ENCODE measurements at regions not wholly inside any gene's neighbourhood (a gene's known extent, or its start where the extent isn't known, plus 50 kb on each side); places are given as distances from the start of the nearest gene placed in this dataset.

DNA sequence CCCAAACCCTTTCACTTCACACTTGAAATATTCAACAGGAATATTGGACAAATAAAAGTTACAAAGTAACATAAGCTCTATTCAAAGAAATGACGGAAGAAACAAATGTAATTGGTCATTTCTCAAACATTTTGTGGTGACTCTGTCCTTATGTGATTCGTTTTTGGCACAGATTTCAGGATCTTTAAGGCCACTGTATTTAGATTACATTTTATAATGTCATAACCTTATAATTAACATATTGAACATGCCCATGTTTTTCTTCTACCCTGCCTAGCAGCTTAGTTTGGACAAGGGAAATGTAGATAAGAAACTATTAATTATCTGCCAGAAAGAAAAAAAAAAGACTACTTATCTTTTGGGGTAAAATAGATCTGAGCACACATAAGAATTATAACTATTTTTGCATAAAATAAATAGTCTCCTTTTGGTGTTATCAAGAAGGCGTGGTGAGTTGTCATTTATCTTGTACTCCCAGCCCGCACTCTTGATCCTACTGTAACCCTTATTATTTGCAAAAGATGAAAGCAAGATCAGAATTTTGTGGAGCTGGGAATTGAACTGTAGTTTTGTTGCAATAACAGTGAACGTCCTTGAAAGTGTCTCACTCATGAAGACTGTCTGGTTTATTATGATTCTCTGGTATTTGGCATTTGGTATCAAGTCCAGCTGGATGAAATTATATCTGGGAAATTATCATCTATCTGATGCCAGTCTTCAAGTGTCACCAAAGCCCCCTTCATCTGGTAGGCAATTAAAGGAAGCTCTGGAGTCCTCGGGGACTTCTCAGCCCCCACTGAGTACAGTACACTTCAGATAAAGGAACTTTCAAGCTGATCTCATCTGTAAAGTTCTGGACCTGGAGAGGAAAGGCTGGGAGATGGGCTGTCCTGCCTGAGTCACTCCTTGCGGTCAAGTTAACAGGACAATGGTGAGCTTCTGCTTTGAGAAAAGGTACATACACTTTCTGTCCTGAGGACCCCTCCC is 175.7 kb upstream of the INHBA start:
- DNase-seq (ENCODE audit: low spot score), result no peak

- DNase-seq (ENCODE audit: low spot score), result no peak
These were observed 174.2 kb upstream of the INHBA start for GRCh38 chr7:41877118-41877517.

DNA sequence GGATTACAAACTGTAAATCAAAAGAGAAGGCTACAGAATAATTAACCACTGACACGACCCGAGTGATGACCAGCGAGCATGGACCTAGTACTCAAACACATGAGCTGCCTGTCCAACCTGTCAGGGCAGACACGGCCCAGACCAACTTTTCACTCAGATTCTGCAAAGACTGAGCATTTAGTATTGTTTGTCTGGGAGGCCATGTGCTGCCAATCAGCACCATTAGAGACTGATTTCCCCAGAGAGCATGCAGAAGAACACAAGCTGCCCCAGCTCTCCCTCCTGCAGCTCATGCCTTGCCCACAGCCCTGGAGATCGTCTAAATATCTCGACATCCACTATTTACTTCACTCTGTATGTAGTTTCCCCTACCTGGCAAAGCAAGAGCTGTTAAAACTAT is 172.6 kb upstream of the INHBA start:
- peak; percentile 74 for DNase-seq (ENCODE audit: low spot score)

GRCh38 chr7:41874201-41874785 is 171.4 kb upstream of the INHBA start:
- no peak for DNase-seq (ENCODE audit: low spot score)

DNA sequence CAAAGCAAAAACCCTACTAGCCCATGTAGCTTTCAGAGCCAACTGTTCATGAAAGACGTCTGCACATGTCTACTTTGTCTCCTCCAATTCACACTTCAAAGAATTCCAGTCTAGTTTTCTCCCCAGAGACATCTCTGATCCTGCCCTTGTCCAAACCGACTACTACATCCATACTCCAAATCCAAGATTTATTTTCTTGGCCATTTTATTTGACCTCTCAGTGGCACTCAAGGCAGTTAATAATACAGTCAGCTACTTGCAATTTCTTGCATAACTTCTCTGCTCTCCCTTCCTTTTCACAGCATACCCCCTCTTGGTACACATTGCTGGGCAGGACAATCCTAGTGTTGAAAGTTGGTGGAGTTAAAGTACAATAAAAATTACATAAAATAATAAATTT is 170.9 kb upstream of the INHBA start:
- no peak for DNase-seq (ENCODE audit: low spot score)

GRCh38 chr7:41872966-41873365 is 170.1 kb upstream of the INHBA start:
- DNase-seq (ENCODE audit: low spot score), result no peak

GRCh38 chr7:41870461-41871138 is 167.7 kb upstream of the INHBA start:
- no peak for DNase-seq (ENCODE audit: low spot score)

GRCh38 chr7:41869997-41870396 is 167.1 kb upstream of the INHBA start:
- no peak for DNase-seq (ENCODE audit: low spot score)

- DNase-seq (ENCODE audit: low spot score), result no peak
These were observed 166.7 kb upstream of the INHBA start for GRCh38 chr7:41869596-41869995.

- DNase-seq (ENCODE audit: low spot score), result no peak
These were observed 166.2 kb upstream of the INHBA start for GRCh38 chr7:41869091-41869490.

GRCh38 chr7:41867639-41868280 is 164.9 kb upstream of the INHBA start:
- DNase-seq (ENCODE audit: low spot score), result no peak

DNA sequence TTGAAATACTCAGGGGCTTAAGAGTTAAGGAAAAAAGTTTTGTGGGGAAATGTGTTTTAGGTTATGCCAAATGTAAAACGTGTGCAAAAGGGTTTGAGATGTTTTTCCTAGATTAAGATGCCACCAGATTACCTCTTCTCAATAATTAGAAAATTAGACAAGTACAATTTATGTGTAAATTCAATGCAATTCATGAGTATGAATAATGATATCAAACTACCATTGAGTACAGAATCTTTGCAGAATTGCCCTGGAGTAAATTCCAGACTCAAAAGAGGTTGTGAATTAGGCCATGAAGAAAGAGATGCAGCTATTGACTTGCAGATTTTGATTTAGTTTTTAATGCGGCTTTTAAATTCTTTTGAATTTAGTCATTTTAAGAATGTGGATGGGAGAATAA is 159.4 kb upstream of the INHBA start:
- DNase-seq (ENCODE audit: low spot score), result no peak

DNA sequence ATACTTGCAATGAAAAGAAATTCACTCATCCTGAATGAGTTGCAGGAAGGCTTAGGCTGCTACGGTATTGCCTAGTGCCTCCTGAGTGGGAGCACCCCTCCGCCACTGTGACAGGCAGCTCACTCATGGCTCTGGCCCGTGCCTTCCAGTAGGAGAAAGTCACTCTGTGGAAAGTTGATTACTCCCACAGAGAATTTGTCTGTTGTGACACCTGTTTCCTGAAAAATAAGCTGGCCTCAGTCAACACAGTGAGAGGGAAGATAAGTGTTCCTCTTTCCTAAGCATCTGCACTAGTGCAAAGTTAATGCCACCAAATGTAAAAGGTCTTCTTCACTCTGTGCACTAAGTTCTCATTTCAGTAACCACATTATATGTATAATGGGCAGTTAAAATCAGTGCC is 158.8 kb upstream of the INHBA start:
- DNase-seq (ENCODE audit: low spot score), result no peak

DNA sequence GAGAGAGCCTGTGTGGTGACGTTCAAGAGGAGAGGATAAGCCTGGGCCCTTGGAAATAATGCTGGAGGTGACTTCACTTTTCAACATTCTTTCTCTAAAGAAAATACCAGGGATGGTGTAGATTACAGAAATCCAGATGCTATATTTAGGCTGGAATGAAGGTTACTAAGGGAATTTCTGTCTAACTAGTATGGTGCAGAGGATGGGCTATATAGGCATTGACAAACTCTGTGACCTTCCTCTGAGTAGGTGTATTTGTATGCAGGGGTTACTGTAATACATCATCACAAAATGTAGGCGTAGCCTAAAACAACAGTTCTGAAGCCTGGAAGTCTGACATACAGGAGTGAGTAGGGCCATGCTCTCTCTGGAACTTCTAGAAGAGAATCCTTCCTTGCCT is 155.3 kb upstream of the INHBA start:
- DNase-seq (ENCODE audit: low spot score), result no peak

DNA sequence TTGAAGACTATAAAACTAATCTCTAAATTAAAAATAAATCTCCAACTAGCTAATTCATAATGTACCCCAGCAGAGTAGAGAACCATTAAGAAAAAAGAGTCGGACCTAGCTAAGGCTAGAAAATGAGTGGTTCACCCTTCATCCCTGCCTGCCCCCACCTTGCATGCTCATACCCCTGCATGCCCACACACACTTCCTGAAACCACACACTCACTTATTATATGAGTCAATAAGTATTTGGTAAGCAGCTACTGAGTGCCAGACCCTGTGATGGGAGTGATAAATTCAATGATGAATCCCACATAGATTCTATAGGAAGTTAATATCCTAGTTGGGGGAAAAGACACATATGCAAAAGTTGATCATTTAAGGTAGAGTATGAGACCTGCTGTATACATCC is 152.9 kb upstream of the INHBA start:
- DNase-seq (ENCODE audit: low spot score), result no peak

- DNase-seq (ENCODE audit: low spot score), result no peak
These were observed 144.7 kb upstream of the INHBA start for GRCh38 chr7:41847606-41848005.

- DNase-seq (ENCODE audit: low spot score), result no peak
These were observed 144.3 kb upstream of the INHBA start for GRCh38 chr7:41847151-41847550.

GRCh38 chr7:41842956-41843355 is 140.1 kb upstream of the INHBA start:
- no peak for DNase-seq (ENCODE audit: low spot score)

GRCh38 chr7:41837916-41838315 is 135.0 kb upstream of the INHBA start:
- DNase-seq (ENCODE audit: low spot score), result no peak

GRCh38 chr7:41835976-41836530 is 133.2 kb upstream of the INHBA start:
- no peak for DNase-seq (ENCODE audit: low spot score)

DNA sequence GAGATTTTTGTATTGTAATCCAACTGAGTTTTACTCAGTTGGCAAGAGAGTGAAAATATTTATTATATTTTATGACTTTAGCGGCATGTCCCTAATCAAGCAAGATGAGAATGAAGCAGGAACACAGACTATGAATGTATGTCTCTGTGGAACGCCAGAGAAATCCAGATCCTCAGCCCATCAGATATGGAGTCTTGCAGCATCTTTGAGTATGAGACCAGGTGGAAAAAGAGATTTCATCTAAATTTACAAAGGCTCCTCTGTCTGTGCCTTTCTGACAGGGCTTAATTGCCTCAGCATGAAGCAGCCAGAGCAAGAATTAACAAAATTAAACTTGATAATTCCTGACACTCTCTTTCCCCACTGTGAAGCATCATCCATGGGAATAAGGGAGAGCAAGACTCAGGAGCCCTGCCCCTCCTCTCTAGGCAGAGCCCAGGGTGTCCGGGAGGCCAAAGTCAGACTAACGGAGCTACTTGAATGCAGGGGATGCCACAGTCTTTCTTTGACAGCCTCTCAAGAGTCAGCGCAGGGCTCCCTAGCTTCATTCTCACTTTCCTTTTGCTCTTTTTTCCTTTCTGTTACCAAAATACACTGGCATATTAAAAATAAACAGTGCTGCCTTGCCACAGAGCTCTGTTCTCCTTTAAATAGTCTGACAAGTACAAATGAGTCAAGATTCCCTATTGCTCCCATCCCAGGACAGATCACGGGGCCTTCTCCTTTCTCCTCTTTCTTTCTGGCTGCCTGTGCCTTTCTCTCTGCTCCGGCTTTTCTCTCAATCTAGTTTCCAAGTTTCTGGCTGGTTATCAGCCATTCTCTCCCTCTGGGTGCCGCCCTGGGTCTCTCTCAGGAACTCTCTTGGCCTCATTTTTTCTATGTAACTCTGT is 132.2 kb upstream of the INHBA start:
- DNase-seq (ENCODE audit: low spot score), result peak; percentile 62
